CD4-positive, CD25-positive, alpha-beta regulatory T cell (primary cell): ENCODE measurements at regions not wholly inside any gene's neighbourhood (a gene's known extent, or its start where the extent isn't known, plus 50 kb on each side); places are given as distances from the start of the nearest gene placed in this dataset.

ENCODE experiments used
- ATAC-seq, 2 donors: fragments of 150-1000 bp; cut with Tn5 transposase; one replicate each; pipeline ENCODE4 v1.10.0; 2021; ENCODE audit warnings: low read depth in 2 of 2, moderate number of reproducible peaks in 2 of 2, moderate library complexity in 1 of 2
- DNase-seq, 3 donors: peaks; one replicate each; pipeline versions ENCODE4 v3.0.0 to v3.0.0-alpha.2; 2012 to 2022; ENCODE audit warnings: mixed read lengths in 1 of 3
- H3K27ac ChIP-seq: one replicate; pipeline ENCODE4 v1.7.0; 2013; ENCODE audit warnings: mild to moderate bottlenecking, low read length; ENCODE audit not compliant: insufficient read depth, poor library complexity, severe bottlenecking
- H3K27me3 ChIP-seq: one replicate; pipeline ENCODE4 v1.7.0; 2013; ENCODE audit warnings: low read length; ENCODE audit not compliant: control insufficient read depth, insufficient read depth
- H3K36me3 ChIP-seq: one replicate; pipeline ENCODE4 v1.7.0; 2013; ENCODE audit warnings: mild to moderate bottlenecking, low read length, moderate library complexity; ENCODE audit not compliant: control insufficient read depth, insufficient read depth
- H3K4me1 ChIP-seq: 2 replicates; pipeline ENCODE4 v1.7.0; 2013; ENCODE audit warnings: mild to moderate bottlenecking, low read length; ENCODE audit not compliant: insufficient read depth, control insufficient read depth, poor library complexity, severe bottlenecking
- H3K4me3 ChIP-seq: one replicate; pipeline ENCODE4 v1.7.0; 2013; ENCODE audit warnings: low read depth, mild to moderate bottlenecking, low read length, moderate library complexity
- H3K9me3 ChIP-seq, 2 experiments: 1 replicate in 1 of 2; 2 replicates in 1 of 2; pipeline ENCODE4 v1.7.0; 2013; ENCODE audit warnings: low read length in 2 of 2, mild to moderate bottlenecking in 1 of 2, moderate library complexity in 1 of 2; ENCODE audit not compliant: control insufficient read depth in 2 of 2
- H3K27ac Mint-ChIP-seq, 3 donors: one replicate each; pipeline ENCODE4 v1.8.0; 2020 to 2022; ENCODE audit warnings: mild to moderate bottlenecking in 3 of 3, mixed read lengths in 3 of 3, moderate library complexity in 2 of 3
- H3K27me3 Mint-ChIP-seq: one replicate; pipeline ENCODE4 v1.8.0; 2022; ENCODE audit warnings: mild to moderate bottlenecking, mixed read lengths
- H3K36me3 Mint-ChIP-seq: one replicate; pipeline ENCODE4 v1.8.0; 2020; ENCODE audit warnings: mixed read lengths
- H3K4me1 Mint-ChIP-seq, 4 donors: one replicate each; pipeline ENCODE4 v1.8.0; 2020 to 2022; ENCODE audit warnings: mixed read lengths in 4 of 4, mild to moderate bottlenecking in 1 of 4
- H3K4me3 Mint-ChIP-seq, 4 donors: one replicate each; pipeline ENCODE4 v1.8.0; 2020 to 2022; ENCODE audit warnings: mild to moderate bottlenecking in 4 of 4, mixed read lengths in 4 of 4, moderate library complexity in 3 of 4
- H3K9me3 Mint-ChIP-seq, 7 donors: one replicate each; pipeline ENCODE4 v1.8.0; 2020 to 2022; ENCODE audit warnings: mixed read lengths in 7 of 7, mild to moderate bottlenecking in 3 of 7, moderate library complexity in 2 of 7

- no peaks in the 10 kb centered on the region for H3K9me3 ChIP-seq
- ATAC-seq (no peak), DNase-seq (no peak)
- Mint-ChIP-seq H3K36me3 (no peaks in the 10 kb centered on the region), H3K9me3 (no peaks in the 10 kb centered on the region), H3K4me3 (no peak overlapping the region), H3K27me3 (no peaks in the 10 kb centered on the region), H3K27ac (no peak overlapping the region), H3K4me1 (no peaks in the 10 kb centered on the region)
- no peak overlapping the region for H3K27ac ChIP-seq
- no peaks in the 10 kb centered on the region for H3K4me1 ChIP-seq
- no peaks in the 10 kb centered on the region for H3K27me3 ChIP-seq
- no peak overlapping the region for H3K4me3 ChIP-seq
- no peaks in the 10 kb centered on the region for H3K36me3 ChIP-seq
Measured at GRCh38 chr6:167739721-167740475, 86.8 kb upstream of the AFDN start.

- Mint-ChIP-seq H3K36me3 (no peaks in the 10 kb centered on the region), H3K9me3 (no peaks in the 10 kb centered on the region), H3K27me3 (no peaks in the 10 kb centered on the region), H3K27ac (no peak overlapping the region), H3K4me1 (no peaks in the 10 kb centered on the region), H3K4me3 (no peak overlapping the region)
- H3K27me3 ChIP-seq: no peaks in the 10 kb centered on the region
- no peak overlapping the region for H3K4me3 ChIP-seq
- H3K27ac ChIP-seq: no peak overlapping the region
- no peaks in the 10 kb centered on the region for H3K4me1 ChIP-seq
- H3K9me3 ChIP-seq: no peaks in the 10 kb centered on the region
- ATAC-seq (no peak), DNase-seq (no peak)
- H3K36me3 ChIP-seq: no peaks in the 10 kb centered on the region
Measured at GRCh38 chr6:167742719-167743303, 83.9 kb upstream of the AFDN start.

GRCh38 chr6:167744681-167745669, 81.7 kb upstream of the AFDN start:
- H3K36me3 Mint-ChIP-seq: no peaks in the 10 kb centered on the region

GRCh38 chr6:167745670-167746389, 80.9 kb upstream of the AFDN start:
- Histone ChIP-seq H3K9me3 (no peaks in the 10 kb centered on the region), H3K27ac (no peak overlapping the region), H3K36me3 (no peaks in the 10 kb centered on the region), H3K4me1 (no peaks in the 10 kb centered on the region), H3K4me3 (no peak overlapping the region), H3K27me3 (no peaks in the 10 kb centered on the region)
- ATAC-seq: no peak
- Mint-ChIP-seq H3K4me3 (no peak overlapping the region), H3K9me3 (no peaks in the 10 kb centered on the region), H3K36me3 (no peaks in the 10 kb centered on the region), H3K4me1 (no peaks in the 10 kb centered on the region), H3K27ac (no peak overlapping the region), H3K27me3 (no peaks in the 10 kb centered on the region)
- DNase-seq: no peak

More at GRCh38 chr6:167744681-167745669, 81.7 kb upstream of the AFDN start:
- H3K4me3 Mint-ChIP-seq: no peak overlapping the region
- H3K27me3 ChIP-seq: no peaks in the 10 kb centered on the region
- no peaks in the 10 kb centered on the region for H3K36me3 ChIP-seq
- DNase-seq (no peak), ATAC-seq (no peak)
- H3K4me3 ChIP-seq: no peak overlapping the region
- H3K9me3 ChIP-seq: no peaks in the 10 kb centered on the region
- no peak overlapping the region for H3K27ac ChIP-seq
- no peaks in the 10 kb centered on the region for H3K27me3 Mint-ChIP-seq
- no peaks in the 10 kb centered on the region for H3K4me1 Mint-ChIP-seq
- H3K4me1 ChIP-seq: no peaks in the 10 kb centered on the region
- no peaks in the 10 kb centered on the region for H3K9me3 Mint-ChIP-seq
- H3K27ac Mint-ChIP-seq: no peak overlapping the region

GRCh38 chr6:167746390-167746907, 80.3 kb upstream of the AFDN start:
- H3K36me3 ChIP-seq: no peaks in the 10 kb centered on the region
- DNase-seq (no peak), ATAC-seq (no peak)
- no peaks in the 10 kb centered on the region for H3K9me3 ChIP-seq
- Mint-ChIP-seq H3K4me3 (no peak overlapping the region), H3K36me3 (no peaks in the 10 kb centered on the region), H3K27me3 (no peaks in the 10 kb centered on the region), H3K27ac (no peak overlapping the region), H3K4me1 (no peaks in the 10 kb centered on the region), H3K9me3 (no peaks in the 10 kb centered on the region)
- H3K27ac ChIP-seq: no peak overlapping the region
- H3K4me1 ChIP-seq: no peaks in the 10 kb centered on the region
- no peaks in the 10 kb centered on the region for H3K27me3 ChIP-seq
- H3K4me3 ChIP-seq: no peak overlapping the region

GRCh38 chr6:167746975-167747374, 79.7 kb upstream of the AFDN start:
- Mint-ChIP-seq H3K9me3 (no peaks in the 10 kb centered on the region), H3K27ac (no peak overlapping the region), H3K4me1 (no peaks in the 10 kb centered on the region), H3K36me3 (no peaks in the 10 kb centered on the region), H3K4me3 (no peak overlapping the region), H3K27me3 (no peaks in the 10 kb centered on the region)
- Histone ChIP-seq H3K4me1 (no peaks in the 10 kb centered on the region), H3K27me3 (no peaks in the 10 kb centered on the region), H3K9me3 (no peaks in the 10 kb centered on the region), H3K27ac (no peak overlapping the region), H3K36me3 (no peaks in the 10 kb centered on the region), H3K4me3 (no peak overlapping the region)
- no peak for DNase-seq
- ATAC-seq: no peak

- H3K27me3 Mint-ChIP-seq: no peaks in the 10 kb centered on the region
- Histone ChIP-seq H3K9me3 (no peaks in the 10 kb centered on the region), H3K27me3 (no peaks in the 10 kb centered on the region), H3K27ac (no peak overlapping the region), H3K4me3 (no peak overlapping the region), H3K36me3 (no peaks in the 10 kb centered on the region), H3K4me1 (no peaks in the 10 kb centered on the region)
- no peak overlapping the region for H3K4me3 Mint-ChIP-seq
- no peaks in the 10 kb centered on the region for H3K4me1 Mint-ChIP-seq
- DNase-seq (no peak), ATAC-seq (no peak)
- H3K36me3 Mint-ChIP-seq: no peaks in the 10 kb centered on the region
- H3K9me3 Mint-ChIP-seq: peaks cover 0 to 2% (median 0%) of the 10 kb centered on the region in 7 donors
- no peak overlapping the region for H3K27ac Mint-ChIP-seq
Measured at GRCh38 chr6:167747645-167748044, 79.1 kb upstream of the AFDN start.
